ENCODE measurements at regions not wholly inside any gene's neighbourhood (a gene's known extent, or its start where the extent isn't known, plus 50 kb on each side); places are given as distances from the start of the nearest gene placed in this dataset.

- Histone ChIP-seq H3K27me3 (replicated peaks in 1 of 2; ENCODE audit: control insufficient read depth in 2 of 2, extremely low read depth in 1 of 2, insufficient read depth in 2 of 2, low read length in 1 of 2) (no peaks in the 10 kb centered on the region), H3K4me1 (ENCODE audit: control insufficient read depth in 1 of 2, extremely low read depth in 1 of 2, insufficient read depth in 2 of 2, low read length in 2 of 2) (no peaks in the 10 kb centered on the region), H3K4me3 (ENCODE audit: control insufficient read depth in 1 of 2, extremely low read depth in 1 of 2, low read length in 1 of 2) (no peak overlapping the region), H3K36me3 (ENCODE audit: control insufficient read depth in 2 of 2, extremely low read depth in 1 of 2, insufficient read depth in 1 of 2, low read length in 1 of 2) (no peaks in the 10 kb centered on the region), H3K9me3 (no peaks in the 10 kb centered on the region), H3K27ac (ENCODE audit: low read length) (no peak overlapping the region)
- DNase-seq = no peak
- ChIA-PET CTCF (no interaction called here), POLR2A (no interaction called here)
- Mint-ChIP-seq H3K4me3 (no peak overlapping the region), H3K36me3 (no peaks in the 10 kb centered on the region), H3K27ac (no peak overlapping the region), H3K4me1 (no peaks in the 10 kb centered on the region), H3K9me3 (no peaks in the 10 kb centered on the region), H3K27me3 (peaks cover 0 to 3% of the 10 kb centered on the region in 2 donors)
- ATAC-seq (replicated peaks in 1 of 4) = no peak
- WGBS (ENCODE audit: insufficient coverage) = no CpG with 5 or more reads among the region's 1 CpG
Observed at GRCh38 chr18:42163321-42163720, 208.3 kb downstream of the PIK3C3 start.

GRCh38 chr18:42164556-42164955 is 209.5 kb downstream of the PIK3C3 start:
- Histone ChIP-seq H3K4me3 (ENCODE audit: control insufficient read depth in 1 of 2, extremely low read depth in 1 of 2, low read length in 1 of 2) (no peak overlapping the region), H3K27ac (ENCODE audit: low read length) (no peak overlapping the region), H3K4me1 (ENCODE audit: control insufficient read depth in 1 of 2, extremely low read depth in 1 of 2, insufficient read depth in 2 of 2, low read length in 2 of 2) (no peaks in the 10 kb centered on the region), H3K9me3 (no peaks in the 10 kb centered on the region), H3K27me3 (replicated peaks in 1 of 2; ENCODE audit: control insufficient read depth in 2 of 2, extremely low read depth in 1 of 2, insufficient read depth in 2 of 2, low read length in 1 of 2) (no peaks in the 10 kb centered on the region), H3K36me3 (ENCODE audit: control insufficient read depth in 2 of 2, extremely low read depth in 1 of 2, insufficient read depth in 1 of 2, low read length in 1 of 2) (no peaks in the 10 kb centered on the region)
- Mint-ChIP-seq H3K9me3 (no peaks in the 10 kb centered on the region), H3K27me3 (peaks cover 0 to 3% of the 10 kb centered on the region in 2 donors), H3K4me3 (no peak overlapping the region), H3K36me3 (no peaks in the 10 kb centered on the region), H3K4me1 (no peaks in the 10 kb centered on the region), H3K27ac (no peak overlapping the region)
- WGBS (ENCODE audit: insufficient coverage) = no CpG with 5 or more reads among the region's 1 CpG
- CTCF ChIA-PET = no interaction called here
- POLR2A ChIA-PET = interaction anchor here in 1 of 2 donors (0.6 kb wide), 1 partner anchor 851 kb away, joined by 3 read pairs; no protein-coding TSS in a partner anchor
- DNase-seq (no peak), ATAC-seq (replicated peaks in 1 of 4) (no peak)

DNA sequence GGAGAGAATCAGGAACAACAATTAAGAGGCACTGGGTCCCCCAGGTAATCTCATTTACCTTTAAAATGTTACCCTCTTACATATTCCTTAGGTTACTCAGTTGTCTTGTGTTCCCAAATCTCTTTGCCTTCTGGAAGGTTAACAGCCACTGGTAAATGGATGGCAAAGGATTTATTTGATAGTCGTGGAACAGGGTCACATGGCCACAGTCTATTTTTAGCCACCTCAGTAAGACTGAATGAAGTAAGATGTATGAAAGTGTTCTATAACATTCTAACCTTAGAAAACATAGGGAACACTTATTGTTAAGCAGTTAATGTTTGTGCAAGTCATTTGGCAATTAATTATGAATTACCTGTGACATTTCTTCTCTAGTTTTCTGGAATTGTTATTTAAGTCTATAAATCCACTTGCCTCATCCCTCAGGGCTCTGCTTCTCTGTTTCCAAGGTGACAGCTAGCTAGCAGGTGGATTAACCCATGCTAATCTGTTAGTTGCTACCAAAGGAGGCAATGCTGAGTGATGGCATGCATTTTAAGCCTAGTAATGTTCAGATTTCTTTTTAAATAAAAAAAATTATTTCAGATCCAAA is 211.0 kb downstream of the PIK3C3 start:
- no peak overlapping the region for H3K4me3 Mint-ChIP-seq

GRCh38 chr18:42168487-42168886 is 213.5 kb downstream of the PIK3C3 start:
- CTCF ChIA-PET = no interaction called here
- DNase-seq (no peak), ATAC-seq (replicated peaks in 1 of 4) (no peak)
- Histone ChIP-seq H3K27me3 (replicated peaks in 1 of 2; ENCODE audit: control insufficient read depth in 2 of 2, extremely low read depth in 1 of 2, insufficient read depth in 2 of 2, low read length in 1 of 2) (no peaks in the 10 kb centered on the region), H3K9me3 (no peaks in the 10 kb centered on the region), H3K36me3 (ENCODE audit: control insufficient read depth in 2 of 2, extremely low read depth in 1 of 2, insufficient read depth in 1 of 2, low read length in 1 of 2) (no peaks in the 10 kb centered on the region), H3K4me3 (ENCODE audit: control insufficient read depth in 1 of 2, extremely low read depth in 1 of 2, low read length in 1 of 2) (no peak overlapping the region), H3K4me1 (ENCODE audit: control insufficient read depth in 1 of 2, extremely low read depth in 1 of 2, insufficient read depth in 2 of 2, low read length in 2 of 2) (no peaks in the 10 kb centered on the region), H3K27ac (ENCODE audit: low read length) (no peak overlapping the region)
- no peaks in the 10 kb centered on the region for H3K9me3 Mint-ChIP-seq
- POLR2A ChIA-PET = no interaction called here
- H3K36me3 Mint-ChIP-seq = no peaks in the 10 kb centered on the region
- 100% methylated on average over 1 of the region's 2 CpGs for WGBS (ENCODE audit: insufficient coverage)
- H3K4me3 Mint-ChIP-seq = no peak overlapping the region
- peaks cover 0 to 3% of the 10 kb centered on the region in 2 donors for H3K27me3 Mint-ChIP-seq
- H3K27ac Mint-ChIP-seq = no peak overlapping the region
- no peaks in the 10 kb centered on the region for H3K4me1 Mint-ChIP-seq

More for the DNA sequence above, 211.0 kb downstream of the PIK3C3 start:
- POLR2A ChIA-PET = no interaction called here
- Mint-ChIP-seq H3K27ac (no peak overlapping the region), H3K4me1 (no peaks in the 10 kb centered on the region), H3K9me3 (no peaks in the 10 kb centered on the region), H3K27me3 (peaks cover 0 to 3% of the 10 kb centered on the region in 2 donors), H3K36me3 (no peaks in the 10 kb centered on the region)
- no peak for ATAC-seq (replicated peaks in 1 of 4)
- no CpG with 5 or more reads among the region's 1 CpG for WGBS (ENCODE audit: insufficient coverage)
- DNase-seq = no peak
- Histone ChIP-seq H3K9me3 (no peaks in the 10 kb centered on the region), H3K4me3 (ENCODE audit: control insufficient read depth in 1 of 2, extremely low read depth in 1 of 2, low read length in 1 of 2) (no peak overlapping the region), H3K27me3 (replicated peaks in 1 of 2; ENCODE audit: control insufficient read depth in 2 of 2, extremely low read depth in 1 of 2, insufficient read depth in 2 of 2, low read length in 1 of 2) (no peaks in the 10 kb centered on the region), H3K27ac (ENCODE audit: low read length) (no peak overlapping the region), H3K4me1 (ENCODE audit: control insufficient read depth in 1 of 2, extremely low read depth in 1 of 2, insufficient read depth in 2 of 2, low read length in 2 of 2) (no peaks in the 10 kb centered on the region), H3K36me3 (ENCODE audit: control insufficient read depth in 2 of 2, extremely low read depth in 1 of 2, insufficient read depth in 1 of 2, low read length in 1 of 2) (no peaks in the 10 kb centered on the region)
- CTCF ChIA-PET = no interaction called here

GRCh38 chr18:42168907-42169306 is 213.9 kb downstream of the PIK3C3 start:
- POLR2A ChIA-PET = no interaction called here
- peaks cover 0 to 3% of the 10 kb centered on the region in 2 donors for H3K27me3 Mint-ChIP-seq

DNA sequence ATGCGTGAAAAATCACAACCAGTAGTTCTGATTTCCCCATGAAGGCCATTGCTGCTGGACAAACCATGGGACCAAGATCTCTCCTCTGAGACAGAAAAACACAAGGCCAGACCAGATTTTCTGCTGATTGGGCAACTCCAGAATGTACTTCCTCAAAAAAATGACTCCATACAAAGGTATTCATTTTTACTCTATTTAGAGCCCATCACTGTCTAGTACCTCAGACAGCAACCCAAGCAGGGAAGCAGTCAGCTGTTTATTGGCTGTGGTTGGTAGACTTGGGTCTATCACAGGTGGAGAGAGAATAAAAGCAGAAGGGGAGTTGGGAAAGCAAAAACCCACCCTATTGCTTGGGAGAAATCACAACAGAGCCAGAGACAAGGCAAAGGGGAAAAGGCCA is 219.9 kb downstream of the PIK3C3 start:
- Mint-ChIP-seq H3K4me1 (no peaks in the 10 kb centered on the region), H3K27ac (no peak overlapping the region), H3K36me3 (no peaks in the 10 kb centered on the region), H3K9me3 (no peaks in the 10 kb centered on the region), H3K4me3 (no peak overlapping the region), H3K27me3 (no peaks in the 10 kb centered on the region)
- no CpG with 5 or more reads among the region's 1 CpG for WGBS (ENCODE audit: insufficient coverage)
- no peaks in the 10 kb centered on the region for H3K4me1 ChIP-seq (ENCODE audit: control insufficient read depth in 1 of 2, extremely low read depth in 1 of 2, insufficient read depth in 2 of 2, low read length in 2 of 2)
- POLR2A ChIA-PET = no interaction called here
- H3K27ac ChIP-seq (ENCODE audit: low read length) = no peak overlapping the region
- no peak overlapping the region for H3K4me3 ChIP-seq (ENCODE audit: control insufficient read depth in 1 of 2, extremely low read depth in 1 of 2, low read length in 1 of 2)
- DNase-seq = no peak
- no peaks in the 10 kb centered on the region for H3K9me3 ChIP-seq
- H3K36me3 ChIP-seq (ENCODE audit: control insufficient read depth in 2 of 2, extremely low read depth in 1 of 2, insufficient read depth in 1 of 2, low read length in 1 of 2) = no peaks in the 10 kb centered on the region
- no peak for ATAC-seq (replicated peaks in 1 of 4)
- CTCF ChIA-PET = no interaction called here
- no peaks in the 10 kb centered on the region for H3K27me3 ChIP-seq (replicated peaks in 1 of 2; ENCODE audit: control insufficient read depth in 2 of 2, extremely low read depth in 1 of 2, insufficient read depth in 2 of 2, low read length in 1 of 2)

More at GRCh38 chr18:42168907-42169306, 213.9 kb downstream of the PIK3C3 start:
- Mint-ChIP-seq H3K9me3 (no peaks in the 10 kb centered on the region), H3K36me3 (no peaks in the 10 kb centered on the region), H3K27ac (no peak overlapping the region), H3K4me1 (no peaks in the 10 kb centered on the region), H3K4me3 (no peak overlapping the region)
- CTCF ChIA-PET = no interaction called here
- DNase-seq (no peak), ATAC-seq (replicated peaks in 1 of 4) (no peak)
- 70% methylated on average over 3 of the region's 3 CpGs for WGBS (ENCODE audit: insufficient coverage)
- no peaks in the 10 kb centered on the region for H3K36me3 ChIP-seq (ENCODE audit: control insufficient read depth in 2 of 2, extremely low read depth in 1 of 2, insufficient read depth in 1 of 2, low read length in 1 of 2)
- H3K27me3 ChIP-seq (replicated peaks in 1 of 2; ENCODE audit: control insufficient read depth in 2 of 2, extremely low read depth in 1 of 2, insufficient read depth in 2 of 2, low read length in 1 of 2) = no peaks in the 10 kb centered on the region
- H3K27ac ChIP-seq (ENCODE audit: low read length) = no peak overlapping the region
- H3K9me3 ChIP-seq = no peaks in the 10 kb centered on the region
- no peaks in the 10 kb centered on the region for H3K4me1 ChIP-seq (ENCODE audit: control insufficient read depth in 1 of 2, extremely low read depth in 1 of 2, insufficient read depth in 2 of 2, low read length in 2 of 2)
- no peak overlapping the region for H3K4me3 ChIP-seq (ENCODE audit: control insufficient read depth in 1 of 2, extremely low read depth in 1 of 2, low read length in 1 of 2)

GRCh38 chr18:42176599-42176998 is 221.6 kb downstream of the PIK3C3 start:
- CTCF ChIA-PET = no interaction called here
- Mint-ChIP-seq H3K36me3 (no peaks in the 10 kb centered on the region), H3K27me3 (no peaks in the 10 kb centered on the region), H3K4me1 (no peaks in the 10 kb centered on the region), H3K9me3 (no peaks in the 10 kb centered on the region), H3K27ac (no peak overlapping the region), H3K4me3 (no peak overlapping the region)
- ATAC-seq (replicated peaks in 1 of 4) = no peak
- WGBS (ENCODE audit: insufficient coverage) = 20% methylated on average over 1 of the region's 3 CpGs
- no peak for DNase-seq
- no peaks in the 10 kb centered on the region for H3K36me3 ChIP-seq (ENCODE audit: control insufficient read depth in 2 of 2, extremely low read depth in 1 of 2, insufficient read depth in 1 of 2, low read length in 1 of 2)
- no peaks in the 10 kb centered on the region for H3K9me3 ChIP-seq
- H3K4me3 ChIP-seq (ENCODE audit: control insufficient read depth in 1 of 2, extremely low read depth in 1 of 2, low read length in 1 of 2) = no peak overlapping the region
- no peak overlapping the region for H3K27ac ChIP-seq (ENCODE audit: low read length)
- POLR2A ChIA-PET = no interaction called here
- no peaks in the 10 kb centered on the region for H3K27me3 ChIP-seq (replicated peaks in 1 of 2; ENCODE audit: control insufficient read depth in 2 of 2, extremely low read depth in 1 of 2, insufficient read depth in 2 of 2, low read length in 1 of 2)
- H3K4me1 ChIP-seq (ENCODE audit: control insufficient read depth in 1 of 2, extremely low read depth in 1 of 2, insufficient read depth in 2 of 2, low read length in 2 of 2) = no peaks in the 10 kb centered on the region

Data from T-cell (primary cell).